CD1c-positive myeloid dendritic cell (primary cell): ENCODE measurements at regions not wholly inside any gene's neighbourhood (a gene's known extent, or its start where the extent isn't known, plus 50 kb on each side); places are given as distances from the start of the nearest gene placed in this dataset.

Source experiments
- DNase-seq: peaks from one replicate; pipeline ENCODE4 v3.0.0-alpha.2; 2016; ENCODE audit errors: extremely low spot score

DNA sequence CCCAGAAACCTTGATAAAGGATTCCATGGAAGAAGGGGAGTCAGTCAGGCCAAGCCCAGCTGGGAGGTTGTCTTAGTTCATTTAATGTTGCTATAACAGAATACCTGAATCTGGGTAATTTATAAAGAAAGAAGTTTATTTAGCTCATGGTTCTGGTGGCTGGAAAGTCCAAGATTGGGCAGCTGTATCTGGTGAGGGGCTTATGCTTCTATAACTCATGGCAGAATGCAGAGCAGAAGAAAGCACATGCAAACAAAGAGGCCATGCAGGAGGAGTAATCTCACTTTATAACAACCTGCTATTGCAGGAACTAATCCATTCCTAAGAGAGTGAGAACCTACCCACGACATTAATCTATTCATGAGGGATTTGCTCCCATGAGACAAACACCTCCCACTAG lies 54.2 kb upstream of the ANKRD1 start:
- no peak for DNase-seq

- DNase-seq, result no peak
Measured at GRCh38 chr10:90977162-90977854, 56.4 kb upstream of the ANKRD1 start.

GRCh38 chr10:90977855-90978486 lies 57.1 kb upstream of the ANKRD1 start:
- DNase-seq, result no peak

- DNase-seq, result no peak
Measured at GRCh38 chr10:90982406-90983008, 61.6 kb upstream of the ANKRD1 start.

GRCh38 chr10:90983914-90984549 lies 63.1 kb upstream of the ANKRD1 start:
- DNase-seq, result no peak

GRCh38 chr10:90984898-90985297 lies 64.0 kb upstream of the ANKRD1 start:
- DNase-seq, result no peak

GRCh38 chr10:90985321-90985933 lies 64.5 kb upstream of the ANKRD1 start:
- no peak for DNase-seq

GRCh38 chr10:90986136-90986760 lies 65.4 kb upstream of the ANKRD1 start:
- no peak for DNase-seq

- DNase-seq, result no peak
Measured at GRCh38 chr10:90986870-90987269, 66.0 kb upstream of the ANKRD1 start.

DNA sequence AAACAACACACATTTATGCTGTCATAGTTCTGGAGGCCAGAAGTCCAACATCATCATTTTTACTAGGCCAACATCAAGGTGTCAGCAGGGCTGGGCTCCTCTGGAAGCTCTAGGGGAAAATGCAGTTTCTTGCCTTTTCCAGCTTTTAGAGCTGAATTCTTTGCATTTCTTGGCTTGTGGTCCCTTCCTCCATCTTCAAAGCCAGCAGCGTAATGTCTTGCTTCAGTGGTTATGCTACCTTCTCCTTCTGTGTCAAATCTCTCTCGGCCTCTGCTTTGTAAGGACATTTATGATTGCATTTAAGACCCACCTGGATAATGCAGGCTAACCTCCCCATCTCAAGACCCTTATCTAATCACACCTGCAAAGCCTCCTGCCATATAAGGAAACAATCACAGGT lies 66.5 kb upstream of the ANKRD1 start:
- DNase-seq, result no peak

- DNase-seq, result no peak
Measured at GRCh38 chr10:90988024-90988423, 67.1 kb upstream of the ANKRD1 start.

DNA sequence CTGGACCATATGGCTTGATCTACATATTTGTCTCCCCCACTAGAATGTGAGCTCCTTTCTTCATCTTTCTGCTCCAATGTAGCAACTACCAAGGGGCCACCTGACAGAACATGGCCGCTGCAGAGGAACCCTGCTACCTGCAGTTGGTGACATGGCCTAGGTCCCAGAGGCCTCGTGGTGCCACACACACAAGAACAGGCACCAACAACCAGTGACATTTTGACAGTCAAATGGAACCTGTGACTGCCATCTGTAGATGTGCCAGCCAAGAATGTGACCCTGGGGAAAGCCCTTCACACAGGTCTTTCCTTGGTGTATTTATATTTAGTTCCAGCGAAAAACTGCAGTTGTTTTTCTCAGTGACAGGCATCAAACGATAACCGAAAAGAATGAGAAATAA lies 67.9 kb upstream of the ANKRD1 start:
- no peak for DNase-seq

DNA sequence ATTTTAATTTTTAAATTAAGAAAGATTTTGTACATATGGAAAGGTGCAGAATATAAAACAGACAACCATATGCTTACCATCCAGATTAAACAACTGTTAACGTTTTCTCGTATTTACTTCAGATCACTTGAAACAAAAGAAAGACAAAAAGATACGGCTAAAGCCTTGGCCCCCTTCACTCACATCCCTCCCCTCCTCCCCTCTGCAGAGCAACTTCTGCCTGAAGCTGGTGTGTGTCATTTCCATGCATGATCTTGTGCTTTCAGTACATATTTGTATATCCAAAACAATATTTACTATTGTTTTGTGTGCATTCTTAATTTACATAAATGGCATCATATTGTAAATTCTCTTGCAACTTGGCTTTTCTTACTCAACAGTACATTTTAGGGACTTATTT lies 68.5 kb upstream of the ANKRD1 start:
- no peak for DNase-seq

GRCh38 chr10:90992462-90992861 lies 71.6 kb upstream of the ANKRD1 start:
- no peak for DNase-seq

DNA sequence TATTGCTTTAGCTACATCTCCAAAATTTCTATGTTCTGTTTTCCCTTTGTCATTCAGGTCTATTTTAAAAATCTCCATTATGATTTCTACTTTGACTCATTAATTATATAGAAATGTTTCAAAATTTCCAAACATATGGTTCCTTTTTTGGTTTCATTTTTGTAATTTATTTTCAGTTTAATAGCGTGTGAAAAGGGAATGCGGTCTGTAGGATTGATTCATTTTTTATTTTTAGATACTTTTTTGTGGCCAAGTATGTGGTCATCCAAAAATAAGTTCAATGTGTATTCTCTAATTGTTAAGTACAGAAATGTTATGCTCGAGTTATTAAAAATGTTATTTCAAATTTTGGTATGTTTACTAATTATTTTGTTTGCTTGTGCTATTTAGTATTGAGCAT lies 72.5 kb upstream of the ANKRD1 start:
- peak; percentile 33 for DNase-seq

GRCh38 chr10:90997670-90998069 lies 76.8 kb upstream of the ANKRD1 start:
- DNase-seq, result no peak

GRCh38 chr10:90998733-90999511 lies 78.0 kb upstream of the ANKRD1 start:
- DNase-seq, result no peak

- peak; percentile 54 for DNase-seq
Measured at GRCh38 chr10:90999512-91000172, 78.8 kb upstream of the ANKRD1 start.

- no peak for DNase-seq
Measured at GRCh38 chr10:91000470-91000869, 79.6 kb upstream of the ANKRD1 start.

DNA sequence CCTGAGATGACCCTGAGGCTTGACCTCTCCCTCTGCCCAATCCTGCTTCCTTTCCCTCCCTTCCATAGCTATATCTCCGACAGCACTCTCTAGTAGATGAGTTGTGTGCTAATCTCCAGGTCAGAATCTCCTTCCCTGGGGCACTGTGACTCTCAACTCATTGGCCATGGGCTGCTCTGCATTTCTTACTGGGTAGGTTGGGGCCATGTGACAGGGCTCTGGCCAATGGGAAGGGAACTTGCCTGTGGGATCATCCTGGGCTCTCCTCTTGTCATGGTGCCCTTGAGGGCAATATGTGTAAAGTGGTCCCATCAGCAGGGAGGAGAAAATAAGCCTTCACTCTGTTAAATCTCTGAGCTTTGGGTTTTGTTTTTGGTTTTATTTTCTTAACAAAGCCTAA lies 80.1 kb upstream of the ANKRD1 start:
- DNase-seq, result no peak

DNA sequence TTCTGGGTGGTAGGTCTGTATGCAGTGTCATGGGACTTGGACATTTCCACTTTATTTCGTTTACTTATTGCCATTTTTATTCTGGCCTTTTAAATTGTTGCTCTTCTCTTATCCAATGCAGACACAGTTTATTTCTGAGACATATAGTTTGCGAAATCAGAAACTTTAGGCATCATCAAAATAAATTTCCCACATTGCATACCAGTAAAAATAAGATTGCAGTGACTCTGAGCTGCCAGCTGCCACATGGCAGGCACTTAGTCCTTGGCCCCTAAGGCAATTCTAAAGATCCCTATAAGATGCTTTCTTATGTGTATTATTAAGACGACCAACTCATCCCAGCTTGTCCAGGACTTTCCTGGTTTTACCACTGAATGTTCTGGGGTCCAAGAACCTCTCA lies 81.8 kb upstream of the ANKRD1 start:
- DNase-seq, result no peak
